H1 (cell line): ENCODE measurements at regions not wholly inside any gene's neighbourhood (a gene's known extent, or its start where the extent isn't known, plus 50 kb on each side); places are given as distances from the start of the nearest gene placed in this dataset.

Experiments used
- CREB1 ChIP-seq: IDR thresholded peaks from 2 replicates; pipeline ENCODE4 v1.6.1; 2012; ENCODE audit warnings: inconsistent platforms
- PHF8 ChIP-seq: fragments of 200-600 bp; sonication (generic); conservative IDR thresholded peaks from 2 replicates; pipeline ENCODE4 v1.7.1; 2012; ENCODE audit warnings: low read depth, mild to moderate bottlenecking, inconsistent platforms, low read length, moderate library complexity
- SP1 ChIP-seq: IDR thresholded peaks from 2 replicates; pipeline ENCODE4 v1.6.1; 2011; ENCODE audit warnings: low read depth, low read length
- SP4 ChIP-seq: IDR thresholded peaks from 2 replicates; pipeline ENCODE4 v1.6.1; 2012; ENCODE audit warnings: low read length, inconsistent platforms

- TF ChIP-seq SP1 (no peak), SP4 (no peak), CREB1 (no peak), PHF8 (no peak)
Measured at GRCh38 chr16:64203126-64203525, 918.7 kb downstream of the CDH11 start (continued).
